ENCODE measurements at regions not wholly inside any gene's neighbourhood (a gene's known extent, or its start where the extent isn't known, plus 50 kb on each side); places are given as distances from the start of the nearest gene placed in this dataset.

GRCh38 chr5:123810253-123810652 lies 298.3 kb downstream of the CSNK1G3 start:
- no peak for DNase-seq (ENCODE audit: low spot score)

GRCh38 chr5:123809594-123810221 lies 297.7 kb downstream of the CSNK1G3 start:
- DNase-seq (ENCODE audit: low spot score), result no peak

- no peak for DNase-seq (ENCODE audit: low spot score)
These were observed 296.7 kb downstream of the CSNK1G3 start for GRCh38 chr5:123808461-123809380.

GRCh38 chr5:123807177-123807945 lies 295.4 kb downstream of the CSNK1G3 start:
- no peak for DNase-seq (ENCODE audit: low spot score)

- no peak for DNase-seq (ENCODE audit: low spot score)
These were observed 294.7 kb downstream of the CSNK1G3 start for GRCh38 chr5:123806644-123807043.

- no peak for DNase-seq (ENCODE audit: low spot score)
These were observed 293.3 kb downstream of the CSNK1G3 start for GRCh38 chr5:123805300-123805699.

GRCh38 chr5:123803359-123803758 lies 291.4 kb downstream of the CSNK1G3 start:
- no peak for DNase-seq (ENCODE audit: low spot score)

GRCh38 chr5:123802298-123802951 lies 290.4 kb downstream of the CSNK1G3 start:
- no peak for DNase-seq (ENCODE audit: low spot score)

- no peak for DNase-seq (ENCODE audit: low spot score)
These were observed 288.7 kb downstream of the CSNK1G3 start for GRCh38 chr5:123800640-123801039.

GRCh38 chr5:123795688-123796087 lies 283.7 kb downstream of the CSNK1G3 start:
- no peak for DNase-seq (ENCODE audit: low spot score)

GRCh38 chr5:123790226-123790625 lies 278.2 kb downstream of the CSNK1G3 start:
- DNase-seq (ENCODE audit: low spot score), result no peak

- no peak for DNase-seq (ENCODE audit: low spot score)
These were observed 275.7 kb downstream of the CSNK1G3 start for GRCh38 chr5:123787635-123788034.

- DNase-seq (ENCODE audit: low spot score), result no peak
These were observed 275.2 kb downstream of the CSNK1G3 start for GRCh38 chr5:123787136-123787535.

GRCh38 chr5:123786411-123786810 lies 274.4 kb downstream of the CSNK1G3 start:
- no peak for DNase-seq (ENCODE audit: low spot score)

- DNase-seq (ENCODE audit: low spot score), result no peak
These were observed 273.4 kb downstream of the CSNK1G3 start for GRCh38 chr5:123785162-123786071.

- no peak for DNase-seq (ENCODE audit: low spot score)
These were observed 271.4 kb downstream of the CSNK1G3 start for GRCh38 chr5:123783421-123783820.

GRCh38 chr5:123778641-123779040 lies 266.7 kb downstream of the CSNK1G3 start:
- DNase-seq (ENCODE audit: low spot score), result no peak

GRCh38 chr5:123776761-123777160 lies 264.8 kb downstream of the CSNK1G3 start:
- DNase-seq (ENCODE audit: low spot score), result peak; percentile 21

GRCh38 chr5:123771715-123772114 lies 259.7 kb downstream of the CSNK1G3 start:
- no peak for DNase-seq (ENCODE audit: low spot score)

GRCh38 chr5:123763201-123763600 lies 251.2 kb downstream of the CSNK1G3 start:
- no peak for DNase-seq (ENCODE audit: low spot score)

- no peak for DNase-seq (ENCODE audit: low spot score)
These were observed 244.8 kb downstream of the CSNK1G3 start for GRCh38 chr5:123756816-123757215.

Data from AG08396 (cell line).